CD4-positive, alpha-beta T cell treated with Interleukin-4 for 4 hours (primary cell): ENCODE measurements at regions not wholly inside any gene's neighbourhood (a gene's known extent, or its start where the extent isn't known, plus 50 kb on each side); places are given as distances from the start of the nearest gene placed in this dataset.

ENCODE experiments used
- DNase-seq: peaks from one replicate; pipeline ENCODE4 v3.0.0-alpha.2; 2020

GRCh38 chr7:41787651-41788350 is 84.9 kb upstream of the INHBA start:
- DNase-seq = no peak

GRCh38 chr7:41786944-41787343 is 84.1 kb upstream of the INHBA start:
- DNase-seq = no peak

GRCh38 chr7:41786404-41786803 is 83.5 kb upstream of the INHBA start:
- DNase-seq = no peak

GRCh38 chr7:41785840-41786239 is 83.0 kb upstream of the INHBA start:
- DNase-seq = no peak

- no peak for DNase-seq
Observed at GRCh38 chr7:41785265-41785664, 82.4 kb upstream of the INHBA start.

- no peak for DNase-seq
Observed at GRCh38 chr7:41779918-41780317, 77.0 kb upstream of the INHBA start.

GRCh38 chr7:41777894-41778596 is 75.2 kb upstream of the INHBA start:
- DNase-seq = peak; percentile 15

GRCh38 chr7:41774966-41775365 is 72.1 kb upstream of the INHBA start:
- no peak for DNase-seq

- DNase-seq = no peak
Observed at GRCh38 chr7:41773756-41774155, 70.9 kb upstream of the INHBA start.

GRCh38 chr7:41771717-41772116 is 68.8 kb upstream of the INHBA start:
- DNase-seq = no peak

GRCh38 chr7:41769162-41769561 is 66.3 kb upstream of the INHBA start:
- no peak for DNase-seq

GRCh38 chr7:41763626-41764025 is 60.7 kb upstream of the INHBA start:
- DNase-seq = no peak

GRCh38 chr7:41762641-41763040 is 59.8 kb upstream of the INHBA start:
- DNase-seq = no peak

GRCh38 chr7:41760293-41760692 is 57.4 kb upstream of the INHBA start:
- no peak for DNase-seq

- no peak for DNase-seq
Observed at GRCh38 chr7:41758321-41758720, 55.4 kb upstream of the INHBA start.

- DNase-seq = no peak
Observed at GRCh38 chr7:41756650-41757182, 53.8 kb upstream of the INHBA start.

GRCh38 chr7:41755096-41755495 is 52.2 kb upstream of the INHBA start:
- DNase-seq = no peak

- DNase-seq = no peak
Observed at GRCh38 chr7:41754046-41754445, 51.2 kb upstream of the INHBA start.
